ENCODE measurements at regions not wholly inside any gene's neighbourhood (a gene's known extent, or its start where the extent isn't known, plus 50 kb on each side); places are given as distances from the start of the nearest gene placed in this dataset.

DNA sequence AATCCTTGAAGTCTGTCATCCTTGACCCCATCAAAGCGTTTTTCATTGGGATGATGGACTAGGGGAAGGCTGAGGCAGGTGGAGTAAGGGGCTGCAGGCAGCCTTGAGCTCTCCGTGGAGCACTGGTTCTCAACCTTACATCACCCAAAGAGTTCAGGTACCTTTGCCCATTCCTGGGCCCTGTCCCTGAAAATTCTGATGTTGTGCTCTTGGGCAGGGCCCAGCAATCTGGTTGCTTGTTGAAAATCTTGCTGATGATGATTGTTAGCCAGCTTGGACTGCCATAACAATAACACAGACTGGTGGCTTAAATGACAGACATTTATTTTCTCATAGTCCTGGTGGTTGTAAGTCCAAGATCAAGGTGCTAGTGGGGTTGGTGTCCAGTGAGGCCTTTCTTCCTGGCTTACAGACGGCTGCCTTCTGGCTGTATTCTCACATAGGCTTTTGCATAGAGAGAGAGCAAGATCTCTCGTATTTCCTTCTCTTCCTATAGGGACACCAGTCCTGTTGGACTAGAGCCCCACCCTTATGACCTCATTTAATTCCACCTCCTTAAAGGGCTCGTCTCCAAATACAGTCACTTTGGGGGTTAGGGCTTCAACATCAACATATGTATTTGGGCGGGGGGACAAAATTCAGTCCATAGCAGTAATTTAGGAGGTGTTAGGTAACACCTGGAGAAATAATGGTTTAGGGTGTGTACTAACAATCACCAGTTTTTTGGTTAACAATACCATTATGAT lies 104.9 kb downstream of the PLEKHG1 start:
- TF ChIP-seq, protein P1, sequence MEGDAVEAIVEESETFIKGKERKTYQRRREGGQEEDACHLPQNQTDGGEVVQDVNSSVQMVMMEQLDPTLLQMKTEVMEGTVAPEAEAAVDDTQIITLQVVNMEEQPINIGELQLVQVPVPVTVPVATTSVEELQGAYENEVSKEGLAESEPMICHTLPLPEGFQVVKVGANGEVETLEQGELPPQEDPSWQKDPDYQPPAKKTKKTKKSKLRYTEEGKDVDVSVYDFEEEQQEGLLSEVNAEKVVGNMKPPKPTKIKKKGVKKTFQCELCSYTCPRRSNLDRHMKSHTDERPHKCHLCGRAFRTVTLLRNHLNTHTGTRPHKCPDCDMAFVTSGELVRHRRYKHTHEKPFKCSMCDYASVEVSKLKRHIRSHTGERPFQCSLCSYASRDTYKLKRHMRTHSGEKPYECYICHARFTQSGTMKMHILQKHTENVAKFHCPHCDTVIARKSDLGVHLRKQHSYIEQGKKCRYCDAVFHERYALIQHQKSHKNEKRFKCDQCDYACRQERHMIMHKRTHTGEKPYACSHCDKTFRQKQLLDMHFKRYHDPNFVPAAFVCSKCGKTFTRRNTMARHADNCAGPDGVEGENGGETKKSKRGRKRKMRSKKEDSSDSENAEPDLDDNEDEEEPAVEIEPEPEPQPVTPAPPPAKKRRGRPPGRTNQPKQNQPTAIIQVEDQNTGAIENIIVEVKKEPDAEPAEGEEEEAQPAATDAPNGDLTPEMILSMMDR (IDR thresholded peaks at IDR 0.05; ENCODE audit: insufficient read depth, low read length, poor library complexity, severe bottlenecking) = no peak
- no peak for TF ChIP-seq EZH2phosphoT487 (conservative IDR thresholded peaks at IDR 0.05; ENCODE audit: low read length)

Data from SU-DHL-6 (cell line).